ENCODE measurements at regions not wholly inside any gene's neighbourhood (a gene's known extent, or its start where the extent isn't known, plus 50 kb on each side); places are given as distances from the start of the nearest gene placed in this dataset.
"Not testable (repeated sequence)": the region's sequence is repeated elsewhere in the genome, so short reads cannot be mapped to it uniquely, and the experiment has no call there.

GRCh38 chr1:236336084-236336483 lies 54.3 kb upstream of the ERO1B start:
- ChIA-PET CTCF (no interaction called here), POLR2A (interaction anchor here (0.6 kb wide), 1 partner anchor 62 kb away, joined by 7 read pairs; no protein-coding TSS in a partner anchor), SMC1A (ENCODE audit: uncharacterized antibody, unreplicated experiment) (no interaction called here), RAD21 (ENCODE audit: unreplicated experiment) (no interaction called here)
- Histone ChIP-seq H3K79me2 (ENCODE audit: control insufficient read depth, insufficient read depth, low read length) (no peaks in the 10 kb centered on the region), H4K20me1 (ENCODE audit: control insufficient read depth, insufficient read depth) (no peaks in the 10 kb centered on the region), H3K9ac (ENCODE audit: control insufficient read depth, insufficient read depth, low read length) (no peak overlapping the region), H3K27ac (ENCODE audit: control insufficient read depth, insufficient read depth) (no peak overlapping the region), H3K9me3 (replicated peaks; ENCODE audit: control insufficient read depth, insufficient read depth, low read length) (no peaks in the 10 kb centered on the region), H3K36me3 (ENCODE audit: control insufficient read depth in 2 of 2, insufficient read depth in 2 of 2, low read length in 1 of 2) (no peaks in the 10 kb centered on the region), H3K4me2 (ENCODE audit: control insufficient read depth, insufficient read depth) (no peak overlapping the region), H3K4me3 (no peak overlapping the region), H3K4me1 (ENCODE audit: control insufficient read depth, insufficient read depth, low read length) (no peaks in the 10 kb centered on the region), H3K27me3 (replicated peaks in 1 of 2; ENCODE audit: control insufficient read depth in 2 of 2, insufficient read depth in 2 of 2, low read length in 1 of 2) (no peaks in the 10 kb centered on the region), H2AFZ (ENCODE audit: control insufficient read depth, low read depth, low read length) (no peak overlapping the region)
- ATAC-seq (no peak), FAIRE-seq (no peak), DNase-seq (ENCODE audit: low read depth, low spot score) (no peak)
- in situ Hi-C loops (cut with MboI) (no loop called here), intact Hi-C loops (cut with micrococcal nuclease; ENCODE audit: unreplicated experiment) (no loop called here)
- BruUV-seq (replicated peaks): no TSS peak
- TF ChIP-seq SRF (IDR thresholded peaks at IDR 0.05; ENCODE audit: low read depth in 2 of 2, low read length in 2 of 2) (no peak), POLR2A (IDR thresholded peaks at IDR 0.05; ENCODE audit: low read depth, low read length) (no peak)

GRCh38 chr1:236335633-236336032 lies 53.9 kb upstream of the ERO1B start:
- SMC1A ChIA-PET (ENCODE audit: uncharacterized antibody, unreplicated experiment); RAD21 ChIA-PET (ENCODE audit: unreplicated experiment): not testable (repeated sequence)

More at GRCh38 chr1:236335633-236336032, 53.9 kb upstream of the ERO1B start:
- POLR2A ChIA-PET: interaction anchor here (0.6 to 1.1 kb wide), 2 partner anchors 62 to 92 kb away, joined by 3 to 7 read pairs; no protein-coding TSS in a partner anchor
- H2AFZ ChIP-seq (ENCODE audit: control insufficient read depth, low read depth, low read length); intact Hi-C loops (cut with micrococcal nuclease; ENCODE audit: unreplicated experiment); ATAC-seq; H3K27ac ChIP-seq (ENCODE audit: control insufficient read depth, insufficient read depth); H3K36me3 ChIP-seq (ENCODE audit: control insufficient read depth in 2 of 2, insufficient read depth in 2 of 2, low read length in 1 of 2); H3K4me3 ChIP-seq; H3K9me3 ChIP-seq (replicated peaks; ENCODE audit: control insufficient read depth, insufficient read depth, low read length); H3K4me2 ChIP-seq (ENCODE audit: control insufficient read depth, insufficient read depth); in situ Hi-C loops (cut with MboI); H3K79me2 ChIP-seq (ENCODE audit: control insufficient read depth, insufficient read depth, low read length); DNase-seq (ENCODE audit: low read depth, low spot score); H3K27me3 ChIP-seq (replicated peaks in 1 of 2; ENCODE audit: control insufficient read depth in 2 of 2, insufficient read depth in 2 of 2, low read length in 1 of 2); BruUV-seq (replicated peaks); H3K9ac ChIP-seq (ENCODE audit: control insufficient read depth, insufficient read depth, low read length); H3K4me1 ChIP-seq (ENCODE audit: control insufficient read depth, insufficient read depth, low read length); FAIRE-seq; CTCF ChIA-PET; H4K20me1 ChIP-seq (ENCODE audit: control insufficient read depth, insufficient read depth): not testable (repeated sequence)
- WGBS (ENCODE audit: insufficient coverage, insufficient replicate concordance, low lambda C conversion rate, missing lambda C conversion rate): 84% methylated on average over 6 of the region's 6 CpGs

Measured in GM12878 (cell line).